OCI-M1 (cell line): ENCODE measurements at regions not wholly inside any gene's neighbourhood (a gene's known extent, or its start where the extent isn't known, plus 50 kb on each side); places are given as distances from the start of the nearest gene placed in this dataset.
"Not testable (repeated sequence)": the region's sequence is repeated elsewhere in the genome, so short reads cannot be mapped to it uniquely, and the experiment has no call there.

Experiments
- DNase-seq: peaks from one replicate; lab custom pipeline; 2025; lab: John Stamatoyannopoulos, UW

- no peak for DNase-seq
Measured at GRCh38 chr5:113721171-113721570, 207.7 kb downstream of the YTHDC2 start.

- no peak for DNase-seq
Measured at GRCh38 chr5:113723021-113723420, 209.5 kb downstream of the YTHDC2 start.

- no peak for DNase-seq
Measured at GRCh38 chr5:113735751-113736150, 222.3 kb downstream of the YTHDC2 start.

GRCh38 chr5:113742176-113742575 lies 228.7 kb downstream of the YTHDC2 start:
- DNase-seq, result no peak

- no peak for DNase-seq
Measured at GRCh38 chr5:113742639-113743038, 229.1 kb downstream of the YTHDC2 start.

GRCh38 chr5:113748403-113748802 lies 234.9 kb downstream of the YTHDC2 start:
- DNase-seq, result no peak

- no peak for DNase-seq
Measured at GRCh38 chr5:113749334-113749733, 235.8 kb downstream of the YTHDC2 start.

- not testable (repeated sequence) for DNase-seq
Measured at GRCh38 chr5:113753182-113753581, 239.7 kb downstream of the YTHDC2 start.

- no peak for DNase-seq
Measured at GRCh38 chr5:113755516-113755915, 242.0 kb downstream of the YTHDC2 start.

GRCh38 chr5:113757508-113757907 lies 244.0 kb downstream of the YTHDC2 start:
- DNase-seq, result no peak

GRCh38 chr5:113759505-113759904 lies 246.0 kb downstream of the YTHDC2 start:
- DNase-seq, result no peak

- no peak for DNase-seq
Measured at GRCh38 chr5:113760486-113760885, 247.0 kb downstream of the YTHDC2 start.

- DNase-seq, result no peak
Measured at GRCh38 chr5:113761594-113761993, 248.1 kb downstream of the YTHDC2 start.

- no peak for DNase-seq
Measured at GRCh38 chr5:113764382-113764781, 250.9 kb downstream of the YTHDC2 start.

- DNase-seq, result not testable (repeated sequence)
Measured at GRCh38 chr5:113766827-113767226, 253.3 kb downstream of the YTHDC2 start.

- DNase-seq, result no peak
Measured at GRCh38 chr5:113770648-113771047, 257.2 kb downstream of the YTHDC2 start.

GRCh38 chr5:113771483-113771882 lies 258.0 kb downstream of the YTHDC2 start:
- DNase-seq, result no peak

GRCh38 chr5:113776168-113776567 lies 262.7 kb downstream of the YTHDC2 start:
- DNase-seq, result no peak

- DNase-seq, result peak; percentile 18
Measured at GRCh38 chr5:113776832-113777525, 263.5 kb downstream of the YTHDC2 start.

- no peak for DNase-seq
Measured at GRCh38 chr5:113778147-113778546, 264.7 kb downstream of the YTHDC2 start.

GRCh38 chr5:113788141-113788655 lies 274.7 kb downstream of the YTHDC2 start:
- no peak for DNase-seq

GRCh38 chr5:113789769-113790168 lies 276.3 kb downstream of the YTHDC2 start:
- no peak for DNase-seq

GRCh38 chr5:113792806-113793205 lies 279.3 kb downstream of the YTHDC2 start:
- DNase-seq, result no peak

GRCh38 chr5:113794981-113795380 lies 281.5 kb downstream of the YTHDC2 start:
- no peak for DNase-seq
